ENCODE measurements at regions not wholly inside any gene's neighbourhood (a gene's known extent, or its start where the extent isn't known, plus 50 kb on each side); places are given as distances from the start of the nearest gene placed in this dataset.

DNA sequence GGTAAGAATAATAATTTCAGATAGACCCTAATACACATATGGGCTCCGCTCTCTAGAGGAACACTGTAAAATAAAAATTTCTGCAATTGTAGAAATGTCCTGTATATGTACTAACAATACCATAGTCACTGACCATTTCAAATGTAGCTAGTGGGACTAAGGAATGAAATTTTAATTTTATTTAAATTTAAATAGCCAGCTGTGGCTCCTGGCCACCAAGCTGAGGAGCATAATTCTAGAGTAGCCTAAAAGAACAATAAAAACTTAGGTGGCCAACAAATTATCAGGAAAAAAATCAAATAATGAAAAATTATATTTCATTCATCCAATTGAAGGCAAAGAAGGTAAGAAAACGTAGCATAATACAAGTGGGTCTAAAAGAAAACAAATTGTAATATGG lies 240.9 kb upstream of the MIR17HG start:
- intact Hi-C loops (cut with DNase I) = no loop called here
- DNase-seq (ENCODE audit: low spot score) = no peak

DNA sequence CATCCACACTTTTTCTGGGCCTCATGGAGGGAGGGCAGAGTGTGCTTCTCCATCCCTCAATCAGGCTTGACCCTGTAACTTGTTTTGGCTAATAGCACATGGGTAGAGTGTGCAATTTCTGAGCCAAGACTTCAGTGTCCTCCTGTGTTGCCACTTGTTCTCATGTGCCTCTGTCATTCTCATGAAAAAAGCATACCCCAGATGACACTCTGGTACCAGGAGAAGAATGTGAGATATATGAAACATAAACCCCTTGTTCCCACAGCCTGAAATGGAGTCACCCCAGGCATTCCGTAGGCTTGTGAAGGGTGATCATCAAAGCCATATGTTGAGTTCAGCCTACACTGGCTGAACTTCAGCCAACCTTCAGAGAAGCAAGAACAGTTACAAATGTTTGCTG lies 239.2 kb upstream of the MIR17HG start:
- intact Hi-C loops (cut with DNase I) = no loop called here
- DNase-seq (ENCODE audit: low spot score) = no peak

DNA sequence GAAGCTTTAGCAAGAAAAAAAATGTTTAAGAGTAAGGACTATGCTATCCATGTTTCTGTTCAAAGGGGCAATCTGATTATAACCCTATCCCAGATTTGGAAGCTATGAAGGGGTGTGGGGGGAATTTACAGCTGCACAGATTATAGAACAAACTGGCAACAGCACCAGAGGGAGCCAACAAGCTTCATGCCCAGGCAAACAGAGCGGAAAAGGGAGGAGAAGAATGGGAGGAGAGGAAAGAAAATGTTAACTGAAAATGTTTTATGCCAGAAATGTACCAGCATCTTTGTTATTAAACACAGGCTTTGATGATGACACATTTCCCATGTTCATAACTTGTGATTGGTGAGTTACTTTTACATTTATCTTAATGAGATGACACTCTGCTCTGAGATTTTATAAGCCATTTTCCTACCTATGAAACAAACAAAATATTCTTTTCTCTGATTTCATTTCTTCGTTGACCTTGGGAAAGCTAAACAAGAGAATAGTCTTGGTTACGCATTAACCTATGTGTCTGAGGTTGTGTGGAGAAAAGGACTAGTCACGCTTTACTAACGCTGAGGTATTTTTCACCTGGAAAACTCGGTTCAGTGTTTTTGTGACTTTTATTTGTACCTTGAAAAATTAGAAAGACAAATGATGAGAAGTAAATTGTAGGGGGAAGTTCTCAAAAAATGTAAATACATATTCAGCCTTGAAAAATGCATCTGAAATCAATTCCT lies 235.8 kb upstream of the MIR17HG start:
- intact Hi-C loops (cut with DNase I) = no loop called here

GRCh38 chr13:91112201-91112923 lies 235.1 kb upstream of the MIR17HG start:
- DNase-seq (ENCODE audit: low spot score) = no peak
- intact Hi-C loops (cut with DNase I) = no loop called here

More for the DNA sequence above, 235.8 kb upstream of the MIR17HG start:
- DNase-seq (ENCODE audit: low spot score) = no peak

DNA sequence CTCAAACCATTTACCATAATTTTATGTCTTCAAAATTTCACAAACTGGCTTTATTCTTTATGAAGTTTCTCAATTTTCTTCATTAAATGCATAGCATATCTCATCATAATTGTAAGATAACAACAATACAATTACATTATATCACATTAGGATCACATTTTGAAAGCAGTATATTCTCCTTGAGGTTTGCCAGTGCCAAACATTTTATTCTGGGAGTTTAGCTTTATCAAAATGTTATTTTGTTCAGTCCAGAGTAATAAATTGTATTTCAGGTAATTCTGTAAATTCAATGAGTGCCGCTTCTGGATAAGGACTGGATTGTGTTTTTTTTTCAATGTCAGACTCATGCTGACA lies 234.6 kb upstream of the MIR17HG start:
- DNase-seq (ENCODE audit: low spot score) = no peak
- intact Hi-C loops (cut with DNase I) = no loop called here

DNA sequence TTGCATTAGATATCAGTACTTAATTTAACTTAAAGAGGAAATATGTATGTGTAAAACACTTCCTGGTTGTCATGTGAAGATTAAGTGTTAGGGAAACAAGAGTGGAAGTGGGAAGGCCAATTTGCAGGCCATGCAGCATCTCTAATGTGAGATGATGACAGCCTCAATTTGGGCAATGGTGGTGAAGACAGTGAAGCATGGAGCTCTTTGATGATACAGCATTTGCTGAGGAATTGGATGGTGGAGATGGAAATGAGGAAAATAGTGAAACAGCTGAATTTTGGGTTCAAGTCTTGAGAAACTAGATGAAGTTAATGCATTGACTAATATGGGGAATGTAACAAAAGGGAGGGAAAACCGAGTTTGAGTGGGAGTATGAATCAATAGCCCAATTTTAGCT lies 231.7 kb upstream of the MIR17HG start:
- intact Hi-C loops (cut with DNase I) = no loop called here

GRCh38 chr13:91117351-91117750 lies 230.1 kb upstream of the MIR17HG start:
- intact Hi-C loops (cut with DNase I) = no loop called here
- no peak for DNase-seq (ENCODE audit: low spot score)

More for the DNA sequence above, 231.7 kb upstream of the MIR17HG start:
- DNase-seq (ENCODE audit: low spot score) = no peak

DNA sequence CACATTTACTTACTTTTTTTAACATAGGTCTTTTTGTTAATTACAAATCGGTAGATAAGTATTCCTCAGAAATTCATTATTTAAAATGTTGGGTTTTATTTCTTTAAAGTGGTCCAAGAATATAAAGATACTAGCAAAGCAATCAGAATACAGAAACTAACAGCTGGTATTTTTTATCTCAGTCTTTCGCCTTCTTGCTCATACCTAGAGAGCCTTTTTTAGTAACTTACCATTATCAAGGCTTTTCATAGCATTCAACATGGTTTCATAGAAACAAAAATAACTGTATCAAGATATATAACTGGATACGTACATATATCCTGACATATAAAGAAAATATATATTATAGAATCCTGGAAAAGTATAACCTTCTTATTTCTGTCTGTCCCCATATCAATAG lies 227.8 kb upstream of the MIR17HG start:
- no peak for DNase-seq (ENCODE audit: low spot score)
- intact Hi-C loops (cut with DNase I) = no loop called here

GRCh38 chr13:91122766-91123165 lies 224.7 kb upstream of the MIR17HG start:
- intact Hi-C loops (cut with DNase I) = no loop called here
- DNase-seq (ENCODE audit: low spot score) = no peak

- no peak for DNase-seq (ENCODE audit: low spot score)
- intact Hi-C loops (cut with DNase I) = no loop called here
Observed at GRCh38 chr13:91123456-91124127, 223.9 kb upstream of the MIR17HG start.

- intact Hi-C loops (cut with DNase I) = no loop called here
- DNase-seq (ENCODE audit: low spot score) = no peak
Observed at GRCh38 chr13:91126806-91127205, 220.7 kb upstream of the MIR17HG start.

GRCh38 chr13:91127995-91128394 lies 219.5 kb upstream of the MIR17HG start:
- intact Hi-C loops (cut with DNase I) = no loop called here
- no peak for DNase-seq (ENCODE audit: low spot score)

GRCh38 chr13:91132381-91132780 lies 215.1 kb upstream of the MIR17HG start:
- DNase-seq (ENCODE audit: low spot score) = no peak
- intact Hi-C loops (cut with DNase I) = no loop called here

- intact Hi-C loops (cut with DNase I) = no loop called here
- DNase-seq (ENCODE audit: low spot score) = no peak
Observed at GRCh38 chr13:91132786-91133185, 214.7 kb upstream of the MIR17HG start.

DNA sequence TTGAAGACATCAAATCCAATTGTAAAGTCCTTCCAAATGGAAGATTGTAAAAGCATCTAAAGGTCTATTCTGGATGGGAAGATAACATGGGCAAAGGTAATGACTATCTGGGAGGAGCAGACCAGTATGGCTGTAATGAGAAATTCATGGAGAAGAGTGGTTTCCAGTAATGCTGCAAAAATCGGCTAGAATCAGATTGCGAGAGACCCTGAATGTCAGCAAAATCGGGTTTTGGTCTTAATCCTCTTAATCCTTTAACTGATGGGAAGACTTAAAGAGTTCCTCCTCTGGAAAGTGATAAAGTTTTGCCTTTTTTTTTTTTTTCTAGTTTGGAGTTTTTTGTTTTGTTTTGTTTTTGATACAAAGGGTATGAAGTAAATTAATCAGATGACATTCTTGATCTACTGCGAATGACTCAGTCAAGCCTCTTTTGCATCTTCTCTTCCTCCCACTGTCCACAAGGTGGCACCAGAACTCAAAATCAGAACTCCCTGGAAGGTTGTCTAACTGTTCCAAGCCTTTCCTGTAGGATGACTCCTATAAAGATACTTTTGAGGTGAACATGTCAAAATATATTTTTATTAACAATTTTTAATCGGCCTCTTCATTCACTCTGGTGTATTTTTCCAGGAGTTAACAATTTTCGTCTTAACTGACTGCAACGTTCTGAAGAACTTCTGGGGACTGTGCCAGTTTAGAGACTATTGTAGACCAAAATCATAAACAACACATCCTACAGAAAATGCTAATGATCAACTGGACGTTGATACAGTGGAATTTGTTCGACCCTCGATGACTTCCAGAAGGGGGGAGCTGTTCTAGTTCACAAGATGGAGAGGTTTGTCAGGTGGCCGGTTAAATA lies 213.3 kb upstream of the MIR17HG start:
- no peak for DNase-seq (ENCODE audit: low spot score)
- intact Hi-C loops (cut with DNase I) = no loop called here

DNA sequence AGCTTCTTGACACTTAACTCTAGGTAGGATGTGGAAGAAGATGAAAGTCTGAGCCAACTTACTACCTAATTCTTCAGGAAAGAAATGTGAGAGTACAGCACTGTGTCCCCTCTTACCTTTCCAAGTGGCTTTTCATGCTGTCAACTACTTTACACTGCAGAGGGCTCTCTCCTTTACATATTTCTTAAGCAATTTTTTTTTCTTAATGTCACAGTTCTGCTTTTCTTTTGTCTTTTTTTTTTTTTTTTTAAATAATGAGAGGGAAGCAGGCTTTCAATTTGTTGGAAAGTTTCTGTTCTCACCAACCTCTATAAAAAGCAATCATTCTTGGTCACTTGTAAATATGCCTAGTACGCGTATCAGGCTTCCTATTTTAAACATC lies 212.7 kb upstream of the MIR17HG start:
- no peak for DNase-seq (ENCODE audit: low spot score)
- intact Hi-C loops (cut with DNase I) = no loop called here

DNA sequence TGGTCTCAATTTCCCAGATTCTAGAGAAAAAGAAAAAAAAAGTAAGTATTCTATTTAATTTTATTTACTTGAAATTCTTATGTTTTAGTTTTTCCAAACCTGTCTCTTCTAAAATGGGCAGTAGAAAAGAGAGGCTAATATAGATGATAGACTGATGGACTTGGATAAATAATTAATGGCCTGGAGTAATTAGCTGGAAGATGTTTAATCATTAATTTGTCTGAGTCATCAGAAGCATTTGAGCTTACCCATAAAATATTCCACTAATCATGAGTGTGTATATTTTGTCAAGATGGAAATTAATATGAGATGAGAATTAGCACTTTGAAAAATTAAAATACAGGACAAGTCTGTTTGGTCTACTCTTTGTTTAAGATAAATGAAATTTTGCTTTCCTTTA lies 212.1 kb upstream of the MIR17HG start:
- no peak for DNase-seq (ENCODE audit: low spot score)
- intact Hi-C loops (cut with DNase I) = no loop called here

DNA sequence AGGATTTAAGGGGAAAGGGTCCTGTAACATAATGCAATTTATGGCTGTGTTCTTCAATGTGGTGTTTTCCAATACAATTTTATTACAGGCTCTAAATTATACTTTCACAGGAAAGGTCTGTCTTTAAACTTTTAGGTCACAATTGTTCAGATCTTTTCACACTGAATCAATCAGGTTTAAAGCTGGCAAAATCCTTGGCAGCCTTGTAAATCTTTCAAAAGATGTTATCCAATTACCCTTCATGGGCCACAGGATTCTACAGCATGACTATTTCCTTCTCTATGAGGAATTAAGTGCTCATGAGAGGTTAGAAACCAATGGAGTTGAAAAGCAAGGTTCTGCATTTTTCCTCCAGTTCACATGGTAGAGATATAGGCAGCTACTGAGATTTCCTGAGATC lies 211.5 kb upstream of the MIR17HG start:
- no peak for DNase-seq (ENCODE audit: low spot score)
- intact Hi-C loops (cut with DNase I) = no loop called here

DNA sequence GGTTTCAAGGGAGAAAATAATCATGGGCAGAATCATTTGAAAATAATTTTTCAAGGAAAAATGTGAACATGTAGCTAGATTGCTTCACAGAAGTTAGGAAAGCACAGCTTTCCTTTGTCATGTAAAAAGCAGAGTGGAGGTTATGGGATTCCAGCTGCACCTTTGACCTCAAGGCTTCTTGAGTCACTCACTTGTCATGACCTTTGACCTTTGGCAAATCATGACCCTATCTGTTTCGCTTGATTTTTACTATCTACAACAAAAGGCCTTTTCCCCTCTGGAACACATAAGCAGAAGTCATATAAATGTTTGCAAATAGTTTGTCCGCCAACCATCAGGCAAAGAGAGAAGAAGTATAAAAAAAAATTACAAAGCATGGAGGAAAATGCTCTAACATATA lies 210.7 kb upstream of the MIR17HG start:
- no peak for DNase-seq (ENCODE audit: low spot score)
- intact Hi-C loops (cut with DNase I) = no loop called here

- no peak for DNase-seq (ENCODE audit: low spot score)
- intact Hi-C loops (cut with DNase I) = no loop called here
Observed at GRCh38 chr13:91139232-91139631, 208.3 kb upstream of the MIR17HG start.

Measured in posterior vena cava (tissue), 2 donors.